Activated T-cell treated with anti-CD3 and anti-CD28 coated beads for 24 hours (primary cell): ENCODE measurements at regions not wholly inside any gene's neighbourhood (a gene's known extent, or its start where the extent isn't known, plus 50 kb on each side); places are given as distances from the start of the nearest gene placed in this dataset.
"Not testable (repeated sequence)": the region's sequence is repeated elsewhere in the genome, so short reads cannot be mapped to it uniquely, and the experiment has no call there.

Experiments
- DNase-seq: peaks from one replicate; pipeline ENCODE4 v3.0.0-alpha.2; 2020; ENCODE audit warnings: low read depth

- DNase-seq, result no peak
Observed at GRCh38 chr12:66775871-66776270, 97.0 kb upstream of the GRIP1 start.

GRCh38 chr12:66776974-66777373 lies 98.1 kb upstream of the GRIP1 start:
- peak; percentile 22 for DNase-seq

- DNase-seq, result no peak
Observed at GRCh38 chr12:66779466-66779865, 100.6 kb upstream of the GRIP1 start.

- no peak for DNase-seq
Observed at GRCh38 chr12:66786531-66787308, 107.8 kb upstream of the GRIP1 start.

- no peak for DNase-seq
Observed at GRCh38 chr12:66799551-66799950, 120.7 kb upstream of the GRIP1 start.

DNA sequence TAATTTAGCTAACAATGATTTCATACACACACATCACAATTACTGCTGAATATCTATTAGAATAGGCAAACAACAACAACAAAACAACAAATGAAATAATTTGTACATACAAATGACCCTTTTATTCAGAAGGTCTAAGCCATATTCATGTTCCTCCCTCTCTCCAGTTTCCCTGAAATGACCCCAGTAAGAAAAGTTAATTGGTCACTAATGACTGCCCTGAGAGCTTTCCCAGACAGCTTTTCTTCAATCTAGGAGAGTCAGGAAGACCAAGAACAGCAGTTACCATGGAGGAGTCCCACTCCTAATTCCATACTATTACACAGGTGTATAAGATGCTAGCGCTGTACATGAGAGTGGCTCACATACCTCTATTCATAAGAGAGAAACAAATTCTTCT lies 121.2 kb upstream of the GRIP1 start:
- DNase-seq, result no peak

GRCh38 chr12:66803930-66804329 lies 125.1 kb upstream of the GRIP1 start:
- DNase-seq, result no peak

DNA sequence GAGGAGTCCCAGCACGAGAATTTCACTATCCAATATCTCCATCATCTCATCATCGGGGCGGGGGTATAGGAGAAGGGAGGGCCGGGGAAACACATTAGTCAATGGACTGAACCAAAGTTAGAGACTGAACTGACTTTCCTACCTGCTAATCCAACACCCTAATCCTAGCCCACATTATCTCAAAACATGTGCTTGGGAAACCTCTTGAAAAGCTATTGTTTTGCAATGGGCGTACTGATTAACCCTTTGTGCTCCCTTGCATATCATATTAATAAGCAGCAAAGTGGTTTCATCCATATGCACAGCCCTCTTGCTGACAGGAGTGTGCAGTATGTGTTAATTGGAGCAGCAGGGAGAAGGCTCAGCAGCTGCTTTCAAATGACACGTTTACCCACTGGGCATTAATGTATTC lies 125.7 kb upstream of the GRIP1 start:
- DNase-seq, result no peak

GRCh38 chr12:66808606-66809005 lies 129.7 kb upstream of the GRIP1 start:
- DNase-seq, result no peak

GRCh38 chr12:66813137-66813892 lies 134.4 kb upstream of the GRIP1 start:
- DNase-seq, result no peak

- no peak for DNase-seq
Observed at GRCh38 chr12:66819587-66819986, 140.7 kb upstream of the GRIP1 start.

GRCh38 chr12:66822961-66823360 lies 144.1 kb upstream of the GRIP1 start:
- DNase-seq, result no peak

- no peak for DNase-seq
Observed at GRCh38 chr12:66823857-66824570, 145.1 kb upstream of the GRIP1 start.

DNA sequence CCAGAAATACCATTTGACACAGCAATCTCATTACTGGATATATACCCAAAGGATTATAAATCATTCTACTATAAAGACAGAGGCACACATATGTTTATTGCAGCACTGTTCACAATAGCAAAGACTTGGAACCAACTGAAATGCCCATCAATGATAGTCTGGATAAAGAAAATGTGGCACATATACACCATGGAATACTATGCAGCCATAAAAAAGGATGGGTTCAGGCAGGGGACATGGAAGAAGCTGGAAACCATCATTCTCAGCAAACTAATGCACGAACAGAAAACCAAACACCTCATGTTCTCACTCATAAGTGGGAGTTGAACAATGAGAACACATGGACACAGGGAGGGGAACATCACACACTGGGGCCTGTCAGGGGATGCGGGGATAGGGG lies 147.0 kb upstream of the GRIP1 start:
- DNase-seq, result not testable (repeated sequence)

GRCh38 chr12:66829660-66830325 lies 150.9 kb upstream of the GRIP1 start:
- DNase-seq, result no peak

DNA sequence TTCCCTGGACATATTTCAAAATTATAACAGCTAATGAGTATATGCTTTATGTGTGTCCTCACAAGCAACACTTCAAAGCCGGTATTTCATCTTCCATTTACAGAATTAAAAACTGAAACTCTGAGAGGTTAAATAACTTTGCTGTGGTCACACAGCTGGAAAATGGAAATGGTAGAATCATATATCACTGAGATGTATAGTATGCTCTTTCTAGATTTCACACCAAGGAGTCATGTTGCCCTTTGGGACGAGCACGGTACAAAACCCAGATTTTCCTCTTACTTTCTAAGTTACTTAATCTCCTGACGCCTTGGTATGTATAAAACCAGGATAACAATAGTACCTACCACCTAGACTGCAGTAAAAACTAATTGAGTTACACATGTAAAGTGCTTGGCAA lies 152.6 kb upstream of the GRIP1 start:
- no peak for DNase-seq

GRCh38 chr12:66832997-66833396 lies 154.1 kb upstream of the GRIP1 start:
- no peak for DNase-seq

DNA sequence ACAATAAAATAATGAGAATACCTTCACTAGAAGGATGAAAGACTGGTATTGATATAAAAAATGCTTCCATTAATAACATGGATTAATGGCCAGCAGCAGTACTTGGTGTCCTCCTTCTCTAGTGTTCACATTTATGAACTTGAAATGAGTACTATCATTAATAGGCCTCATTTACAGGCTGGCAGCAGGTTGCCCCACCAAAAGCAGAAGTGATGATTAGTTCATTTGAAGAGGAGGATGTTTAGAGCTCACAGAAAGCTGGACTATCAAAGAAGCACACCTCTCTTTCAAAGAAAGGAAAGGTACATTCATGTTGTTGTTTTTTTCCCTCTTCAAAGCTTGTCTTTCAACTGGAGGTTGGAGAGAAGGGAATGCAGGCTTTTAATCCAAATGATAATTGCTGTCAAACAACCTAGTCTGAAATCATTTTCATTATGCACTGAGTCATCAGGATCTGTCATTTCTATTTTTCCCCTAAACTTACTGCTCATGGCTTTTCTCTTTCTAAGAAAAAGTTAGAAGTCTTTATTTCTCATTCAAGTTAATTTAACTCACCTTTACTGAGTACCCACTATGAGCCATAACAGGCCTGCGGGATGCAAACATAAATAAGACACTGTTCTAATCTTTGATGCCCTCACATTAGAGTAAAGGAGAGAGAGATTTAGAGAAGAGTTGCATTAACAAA lies 157.9 kb upstream of the GRIP1 start:
- no peak for DNase-seq

- DNase-seq, result no peak
Observed at GRCh38 chr12:66837311-66837627, 158.4 kb upstream of the GRIP1 start.

GRCh38 chr12:66838366-66838765 lies 159.5 kb upstream of the GRIP1 start:
- no peak for DNase-seq

DNA sequence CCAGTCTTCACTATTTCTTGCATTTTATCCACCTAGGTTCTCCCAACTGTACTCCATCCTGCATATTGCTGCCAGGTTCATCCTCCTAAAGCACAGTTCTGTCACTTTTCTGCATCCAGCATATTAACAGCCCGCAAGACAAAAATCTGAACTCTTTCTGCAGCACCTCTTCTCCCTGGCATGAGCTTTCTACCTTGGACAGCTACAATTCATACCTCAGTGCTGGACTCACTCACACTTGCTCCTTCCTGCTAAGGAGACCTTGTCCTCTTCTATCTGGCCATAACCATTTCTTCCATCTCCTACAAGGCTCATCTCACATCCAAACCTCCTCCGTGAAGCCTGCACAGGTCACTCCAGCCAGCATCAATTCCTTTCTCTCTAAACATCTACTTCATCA lies 170.1 kb upstream of the GRIP1 start:
- DNase-seq, result no peak

DNA sequence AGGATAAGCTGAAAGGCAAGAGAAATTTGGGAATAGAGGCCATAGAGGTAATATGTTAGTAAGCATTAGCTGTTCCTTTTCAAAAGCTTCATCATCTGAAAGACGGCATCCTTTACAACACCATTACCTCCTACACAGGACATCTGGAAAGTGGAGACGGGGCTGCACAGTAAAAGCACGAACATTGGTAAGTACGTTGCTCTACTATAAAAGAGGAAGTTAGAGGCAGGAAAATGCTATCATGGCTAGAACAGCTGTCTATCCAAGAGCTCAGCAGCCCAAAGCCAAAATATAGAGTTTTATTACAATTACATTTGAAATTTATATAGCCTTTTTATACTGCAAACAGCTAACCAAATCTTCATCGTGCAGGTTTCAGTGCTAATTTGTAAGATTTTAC lies 172.3 kb upstream of the GRIP1 start:
- DNase-seq, result no peak
